CD14-positive monocyte (primary cell): ENCODE measurements at regions not wholly inside any gene's neighbourhood (a gene's known extent, or its start where the extent isn't known, plus 50 kb on each side); places are given as distances from the start of the nearest gene placed in this dataset.

Experiments used
- DNase-seq, 3 donors: peaks; one replicate each; pipeline ENCODE4 v3.0.0-alpha.2; 2011 to 2022
- H2AFZ ChIP-seq: 2 replicates; pipeline ENCODE4 v1.6.0; 2012; ENCODE audit warnings: mild to moderate bottlenecking, low read depth, low read length, inconsistent platforms; ENCODE audit not compliant: insufficient read depth, poor library complexity, severe bottlenecking
- H3K27ac ChIP-seq, 2 donors: 1 replicate in 1 of 2; 2 replicates in 1 of 2; pipeline ENCODE4 v1.5.1; 2012 to 2013; ENCODE audit warnings: low read length in 2 of 2, control low read depth in 1 of 2, inconsistent platforms in 1 of 2, low read depth in 1 of 2, mild to moderate bottlenecking in 1 of 2
- H3K27me3 ChIP-seq, 2 donors: one replicate each; pipeline versions ENCODE4 v1.6.0 to v1.6.1; 2011 to 2013; ENCODE audit warnings: low read length in 2 of 2; ENCODE audit not compliant: control insufficient read depth in 2 of 2, insufficient read depth in 2 of 2
- H3K36me3 ChIP-seq, 2 donors: replicated peaks in 1 of 2; 1 replicate in 1 of 2; 2 replicates in 1 of 2; pipeline versions ENCODE4 v1.5.1 to v1.6.1; 2012 to 2013; ENCODE audit warnings: low read length in 2 of 2, control low read depth in 1 of 2, inconsistent platforms in 1 of 2, mild to moderate bottlenecking in 1 of 2; ENCODE audit not compliant: insufficient read depth in 2 of 2, control insufficient read depth in 1 of 2
- H3K4me1 ChIP-seq, 2 donors: 1 replicate in 1 of 2; 2 replicates in 1 of 2; pipeline versions ENCODE4 v1.5.1 to v1.6.1; 2012 to 2013; ENCODE audit warnings: low read length in 2 of 2, control low read depth in 1 of 2, inconsistent platforms in 1 of 2, mild to moderate bottlenecking in 1 of 2, moderate library complexity in 1 of 2; ENCODE audit not compliant: insufficient read depth in 2 of 2, control insufficient read depth in 1 of 2
- H3K4me2 ChIP-seq: replicated peaks from 2 replicates; pipeline ENCODE3; 2012; ENCODE audit warnings: low read length, moderate library complexity, mild to moderate bottlenecking; ENCODE audit not compliant: poor library complexity, severe bottlenecking; ENCODE audit errors: extremely low read depth
- H3K4me3 ChIP-seq, 3 experiments: fragments of 200-600 bp in 1 of 3; sonication (generic) in 1 of 3; replicated peaks in 1 of 3; 1 replicate in 2 of 3; 2 replicates in 1 of 3; pipeline ENCODE4 v1.5.1; 2011 to 2013; ENCODE audit warnings: low read length in 3 of 3, mild to moderate bottlenecking in 3 of 3, control low read depth in 2 of 3, low read depth in 2 of 3, inconsistent platforms in 1 of 3, moderate library complexity in 1 of 3
- H3K79me2 ChIP-seq: 2 replicates; pipeline ENCODE4 v1.6.0; 2012; ENCODE audit warnings: mild to moderate bottlenecking, control low read depth, inconsistent platforms, low read length, moderate library complexity; ENCODE audit not compliant: insufficient read depth
- H3K9ac ChIP-seq: 2 replicates; pipeline ENCODE4 v1.6.0; 2017; ENCODE audit warnings: low read length, mild to moderate bottlenecking; ENCODE audit not compliant: insufficient read depth, poor library complexity, severe bottlenecking
- H3K9me3 ChIP-seq, 2 donors: replicated peaks in 1 of 2; 1 replicate in 1 of 2; 2 replicates in 1 of 2; pipeline versions ENCODE4 v1.5.1 to v1.6.1; 2012 to 2013; ENCODE audit warnings: low read length in 2 of 2, control low read depth in 1 of 2; ENCODE audit not compliant: control insufficient read depth in 1 of 2, insufficient read depth in 1 of 2
- H4K20me1 ChIP-seq: 2 replicates; pipeline ENCODE4 v1.6.0; 2012; ENCODE audit warnings: mild to moderate bottlenecking, low read length, control low read depth, moderate library complexity; ENCODE audit not compliant: insufficient read depth
- H3K27ac Mint-ChIP-seq, 7 donors: one replicate each; pipeline ENCODE4 v1.8.0; 2020; ENCODE audit warnings: mild to moderate bottlenecking in 7 of 7, mixed read lengths in 7 of 7, moderate library complexity in 6 of 7, inconsistent platforms in 2 of 7
- H3K27me3 Mint-ChIP-seq, 3 donors: one replicate each; pipeline ENCODE4 v1.8.0; 2021 to 2022; ENCODE audit warnings: low read depth in 3 of 3, mild to moderate bottlenecking in 3 of 3, mixed read lengths in 3 of 3, moderate library complexity in 3 of 3, inconsistent platforms in 1 of 3
- H3K36me3 Mint-ChIP-seq, 2 donors: one replicate each; pipeline ENCODE4 v1.8.0; 2020; ENCODE audit warnings: mixed read lengths in 2 of 2, inconsistent platforms in 1 of 2, mild to moderate bottlenecking in 1 of 2
- H3K4me1 Mint-ChIP-seq: one replicate; pipeline ENCODE4 v1.8.0; 2020; ENCODE audit warnings: mild to moderate bottlenecking, mixed read lengths
- H3K4me3 Mint-ChIP-seq, 2 donors: one replicate each; pipeline ENCODE4 v1.8.0; 2020; ENCODE audit warnings: mild to moderate bottlenecking in 2 of 2, mixed read lengths in 2 of 2, moderate library complexity in 1 of 2
- H3K9me3 Mint-ChIP-seq, 7 donors: one replicate each; pipeline ENCODE4 v1.8.0; 2020 to 2022; ENCODE audit warnings: mixed read lengths in 7 of 7, mild to moderate bottlenecking in 6 of 7, moderate library complexity in 6 of 7, inconsistent platforms in 2 of 7
- WGBS: methylation state at CpG from one replicate; pipeline ENCODE4 v1.1.5; 2013; ENCODE audit warnings: missing lambda C conversion rate; ENCODE audit not compliant: insufficient coverage; 5-methylcytosine and 5-hydroxymethylcytosine counted together
- intact Hi-C, 2 donors: fragments of 100-400 bp; cut with micrococcal nuclease; formaldehyde crosslinking; loops; one replicate each; pipeline versions ENCODE4 v1.15.0 to v1.15.1; 2023
- TF ChIP-seq, protein P1 (sequence below): fragments of 200-600 bp; IDR thresholded peaks from one replicate; pipeline ENCODE4 v1.8.0; 2022; ENCODE audit warnings: antibody characterized with exemption, mild to moderate bottlenecking

DNA sequence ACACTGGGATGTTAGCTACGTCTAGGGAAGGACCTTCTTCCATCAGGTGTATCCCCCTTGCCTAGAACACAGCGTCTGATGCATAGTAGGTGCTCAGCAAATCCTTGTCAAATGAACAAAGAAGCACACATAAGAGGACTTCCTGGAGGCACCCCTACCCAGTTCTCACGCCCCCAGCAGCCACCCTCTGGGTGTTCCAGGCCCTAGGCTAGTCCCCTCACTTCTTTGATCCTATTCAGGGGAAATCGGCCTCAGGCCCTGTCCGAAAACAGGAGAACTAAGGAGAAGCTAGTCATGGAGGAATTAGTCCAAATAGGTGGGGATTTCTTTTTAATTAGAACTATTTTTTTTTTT, 84.7 kb upstream of the SIRPA start:
- 44% methylated on average over 2 of the region's 5 CpGs for WGBS
- Mint-ChIP-seq H3K36me3 (peaks cover 25 to 34% of the 10 kb centered on the region in 2 donors), H3K27ac (peak overlapping the region; percentile 88 to 96 (median 93)), H3K27me3 (peaks cover 2 to 5% (median 3%) of the 10 kb centered on the region in 3 donors), H3K9me3 (no peaks in the 10 kb centered on the region), H3K4me3 (no peak overlapping the region), H3K4me1 (peaks cover 62% of the 10 kb centered on the region)
- Histone ChIP-seq H3K9ac (no peak overlapping the region), H3K27me3 (no peaks in the 10 kb centered on the region), H2AFZ (no peak overlapping the region), H3K9me3 (no peaks in the 10 kb centered on the region), H3K27ac (peak overlapping the region; percentile 79 to 81), H4K20me1 (no peaks in the 10 kb centered on the region), H3K4me2 (peak overlapping the region; percentile 62), H3K79me2 (no peaks in the 10 kb centered on the region), H3K4me1 (peaks cover 45 to 54% of the 10 kb centered on the region in 2 donors), H3K4me3 (peak overlapping the region in 1 of 3 experiments; percentile 41), H3K36me3 (peaks cover 0 to 5% of the 10 kb centered on the region in 2 donors)
- TF ChIP-seq, protein P1, sequence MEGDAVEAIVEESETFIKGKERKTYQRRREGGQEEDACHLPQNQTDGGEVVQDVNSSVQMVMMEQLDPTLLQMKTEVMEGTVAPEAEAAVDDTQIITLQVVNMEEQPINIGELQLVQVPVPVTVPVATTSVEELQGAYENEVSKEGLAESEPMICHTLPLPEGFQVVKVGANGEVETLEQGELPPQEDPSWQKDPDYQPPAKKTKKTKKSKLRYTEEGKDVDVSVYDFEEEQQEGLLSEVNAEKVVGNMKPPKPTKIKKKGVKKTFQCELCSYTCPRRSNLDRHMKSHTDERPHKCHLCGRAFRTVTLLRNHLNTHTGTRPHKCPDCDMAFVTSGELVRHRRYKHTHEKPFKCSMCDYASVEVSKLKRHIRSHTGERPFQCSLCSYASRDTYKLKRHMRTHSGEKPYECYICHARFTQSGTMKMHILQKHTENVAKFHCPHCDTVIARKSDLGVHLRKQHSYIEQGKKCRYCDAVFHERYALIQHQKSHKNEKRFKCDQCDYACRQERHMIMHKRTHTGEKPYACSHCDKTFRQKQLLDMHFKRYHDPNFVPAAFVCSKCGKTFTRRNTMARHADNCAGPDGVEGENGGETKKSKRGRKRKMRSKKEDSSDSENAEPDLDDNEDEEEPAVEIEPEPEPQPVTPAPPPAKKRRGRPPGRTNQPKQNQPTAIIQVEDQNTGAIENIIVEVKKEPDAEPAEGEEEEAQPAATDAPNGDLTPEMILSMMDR, result no peak
- intact Hi-C loops, result no loop called here
- no peak for DNase-seq

DNA sequence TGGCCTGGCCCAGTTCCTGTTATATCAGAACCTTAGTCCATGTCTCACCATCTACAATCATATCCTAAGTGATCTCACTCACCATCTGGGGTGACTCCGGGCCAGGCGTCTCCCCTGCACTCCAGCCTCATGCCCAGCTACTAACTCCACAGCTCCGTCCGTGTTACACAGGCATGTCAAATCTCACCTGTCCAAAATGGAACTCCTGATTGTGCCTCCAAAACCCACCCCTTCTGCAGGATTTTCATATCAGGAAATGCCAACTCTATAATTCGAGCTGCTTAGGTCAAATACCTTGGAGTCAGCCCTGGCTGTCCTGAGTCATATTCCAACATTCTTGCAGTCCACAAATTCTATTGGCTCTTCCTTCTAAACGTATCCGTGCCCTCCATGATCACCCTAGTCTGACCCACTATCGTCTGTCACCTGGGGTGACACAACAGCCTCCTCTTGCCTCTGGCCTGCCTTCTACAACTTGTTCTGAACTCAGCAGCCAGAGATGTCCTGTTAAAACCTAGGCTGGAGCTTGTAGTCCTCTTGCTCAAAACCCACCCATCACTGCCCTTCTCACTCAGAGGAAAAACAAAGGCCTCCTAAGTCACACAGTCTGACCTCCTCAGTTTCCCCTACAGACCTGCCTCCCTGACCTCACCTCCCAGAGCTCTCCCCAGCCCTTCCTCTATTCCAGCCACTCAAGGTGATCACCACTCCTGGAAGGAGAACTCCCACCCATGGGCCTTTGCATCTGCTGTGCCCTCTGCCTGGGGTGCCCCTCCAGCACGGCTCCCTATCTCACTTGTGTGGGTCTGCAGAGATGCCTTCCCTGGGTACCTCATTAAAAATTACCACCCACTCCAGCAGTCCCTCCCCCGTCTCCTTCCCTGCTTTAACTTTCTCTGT, 85.3 kb upstream of the SIRPA start:
- Mint-ChIP-seq H3K9me3 (no peaks in the 10 kb centered on the region), H3K27ac (peak overlapping the region; percentile 56 to 96 (median 93)), H3K27me3 (peaks cover 2 to 3% (median 3%) of the 10 kb centered on the region in 3 donors), H3K4me1 (peaks cover 68% of the 10 kb centered on the region), H3K36me3 (peaks cover 20 to 37% of the 10 kb centered on the region in 2 donors), H3K4me3 (no peak overlapping the region)
- Histone ChIP-seq H3K9me3 (no peaks in the 10 kb centered on the region), H3K79me2 (no peaks in the 10 kb centered on the region), H3K27me3 (no peaks in the 10 kb centered on the region), H3K36me3 (peaks cover 0 to 5% of the 10 kb centered on the region in 2 donors), H3K4me3 (no peak overlapping the region), H3K4me2 (no peak overlapping the region), H3K27ac (peak overlapping the region in 1 of 2 donors; percentile 79), H2AFZ (no peak overlapping the region), H3K9ac (no peak overlapping the region), H4K20me1 (no peaks in the 10 kb centered on the region), H3K4me1 (peaks cover 52 to 61% of the 10 kb centered on the region in 2 donors)
- WGBS, result 92% methylated on average over 10 of the region's 10 CpGs
- TF ChIP-seq, protein P1, result no peak
- no peak for DNase-seq
- intact Hi-C loops, result no loop called here
